ENCODE measurements at regions not wholly inside any gene's neighbourhood (a gene's known extent, or its start where the extent isn't known, plus 50 kb on each side); places are given as distances from the start of the nearest gene placed in this dataset.

- no peaks in the 10 kb centered on the region for H3K4me1 ChIP-seq
- peaks cover 0 to 6% of the 10 kb centered on the region in 2 donors for H3K9me3 ChIP-seq
- no peak overlapping the region for H3K4me3 ChIP-seq
- no peaks in the 10 kb centered on the region for H3K27me3 ChIP-seq
- DNase-seq (no peak), ATAC-seq (no peak)
- TF ChIP-seq CTCF (IDR thresholded peaks at IDR 0.05), result no peak
- H3K36me3 ChIP-seq, result no peaks in the 10 kb centered on the region
- intact Hi-C loops (cut with DNase I), result no loop called here
- no peak overlapping the region for H3K27ac ChIP-seq
Observed at GRCh38 chr4:178632415-178632814, 1190.2 kb upstream of the AGA start.

- ATAC-seq, result no peak
- Histone ChIP-seq H3K27me3 (no peaks in the 10 kb centered on the region), H3K4me1 (no peaks in the 10 kb centered on the region), H3K4me3 (no peak overlapping the region), H3K27ac (no peak overlapping the region), H3K9me3 (peaks cover 0 to 2% of the 10 kb centered on the region in 2 donors), H3K36me3 (no peaks in the 10 kb centered on the region)
- TF ChIP-seq CTCF (IDR thresholded peaks at IDR 0.05), result no peak
- intact Hi-C loops (cut with DNase I), result no loop called here
- DNase-seq, result no peak
Observed at GRCh38 chr4:178633263-178633662, 1191.0 kb upstream of the AGA start.

- Histone ChIP-seq H3K27me3 (no peaks in the 10 kb centered on the region), H3K36me3 (no peaks in the 10 kb centered on the region), H3K4me1 (no peaks in the 10 kb centered on the region), H3K4me3 (no peak overlapping the region), H3K9me3 (peaks cover 0 to 12% of the 10 kb centered on the region in 2 donors), H3K27ac (no peak overlapping the region)
- ATAC-seq (no peak), DNase-seq (no peak)
- TF ChIP-seq CTCF (IDR thresholded peaks at IDR 0.05), result no peak
- intact Hi-C loops (cut with DNase I), result no loop called here
Observed at GRCh38 chr4:178664621-178665020, 1222.4 kb upstream of the AGA start.

GRCh38 chr4:178665916-178666315 is 1223.7 kb upstream of the AGA start:
- Histone ChIP-seq H3K36me3 (no peaks in the 10 kb centered on the region), H3K4me3 (no peak overlapping the region), H3K27ac (no peak overlapping the region), H3K4me1 (no peaks in the 10 kb centered on the region), H3K9me3 (peaks cover 0 to 14% of the 10 kb centered on the region in 2 donors), H3K27me3 (no peaks in the 10 kb centered on the region)
- intact Hi-C loops (cut with DNase I), result no loop called here
- DNase-seq, result no peak
- no peak for ATAC-seq
- no peak for TF ChIP-seq CTCF (IDR thresholded peaks at IDR 0.05)

- no peaks in the 10 kb centered on the region for H3K36me3 ChIP-seq
- ATAC-seq (no peak), DNase-seq (no peak)
- intact Hi-C loops (cut with DNase I), result no loop called here
- no peak overlapping the region for H3K4me3 ChIP-seq
- no peak overlapping the region for H3K27ac ChIP-seq
- H3K9me3 ChIP-seq, result peaks cover 0 to 9% of the 10 kb centered on the region in 2 donors
- no peaks in the 10 kb centered on the region for H3K4me1 ChIP-seq
- no peaks in the 10 kb centered on the region for H3K27me3 ChIP-seq
- no peak for TF ChIP-seq CTCF (IDR thresholded peaks at IDR 0.05)
Observed at GRCh38 chr4:178671766-178672165, 1229.5 kb upstream of the AGA start.
